Transverse colon (tissue), 3 donors: ENCODE measurements at regions not wholly inside any gene's neighbourhood (a gene's known extent, or its start where the extent isn't known, plus 50 kb on each side); places are given as distances from the start of the nearest gene placed in this dataset.

Experiments used
- POLR2A ChIP-seq: fragments of 450-650 bp; IDR thresholded peaks from one replicate; pipeline ENCODE4 v1.6.1; 2016; ENCODE audit warnings: antibody characterized with exemption, mild to moderate bottlenecking, moderate library complexity
- TF ChIP-seq, protein P1 (sequence below), 5 experiments: fragments of 200-600 bp in 3 of 5; fragments of 450-650 bp in 2 of 5; sonication (generic) in 3 of 5; IDR thresholded peaks; 1 replicate in 2 of 5; 2 replicates in 3 of 5; pipeline ENCODE4 v1.5.1; 2016 to 2017; ENCODE audit warnings: antibody characterized with exemption in 5 of 5, inconsistent platforms in 3 of 5, mild to moderate bottlenecking in 2 of 5, moderate library complexity in 1 of 5

DNA sequence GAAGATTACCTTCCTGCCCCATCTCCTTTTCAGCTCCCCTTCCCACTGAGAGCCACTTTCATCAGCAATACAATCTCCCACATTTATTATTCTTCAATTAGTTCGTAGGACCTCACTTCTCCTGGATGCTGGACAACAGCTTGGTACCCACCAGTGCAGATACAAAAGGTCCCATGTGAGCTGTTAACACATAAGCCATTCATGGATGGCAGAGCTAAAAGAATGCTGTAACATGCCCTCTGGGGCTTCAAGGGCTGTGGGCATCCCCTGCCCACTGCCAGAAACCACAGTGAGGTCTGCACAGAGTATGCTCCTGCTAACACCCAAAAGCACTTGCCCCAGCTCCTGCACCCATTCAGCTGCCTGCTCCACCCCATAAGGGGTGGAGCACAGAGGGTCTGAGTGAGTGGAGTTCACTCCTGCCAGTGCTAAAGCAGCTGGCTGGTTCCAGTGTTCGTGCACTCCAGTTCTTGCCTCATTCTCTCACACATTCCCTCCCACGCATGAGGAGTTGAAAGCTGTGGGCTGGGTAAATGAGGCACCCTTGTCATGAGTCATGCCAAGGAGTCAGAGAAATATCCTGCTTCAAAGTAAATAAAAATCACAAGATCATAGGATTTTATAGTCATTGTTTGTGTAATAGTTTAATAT is 305.9 kb upstream of the TMEFF2 start:
- TF ChIP-seq, protein P1, sequence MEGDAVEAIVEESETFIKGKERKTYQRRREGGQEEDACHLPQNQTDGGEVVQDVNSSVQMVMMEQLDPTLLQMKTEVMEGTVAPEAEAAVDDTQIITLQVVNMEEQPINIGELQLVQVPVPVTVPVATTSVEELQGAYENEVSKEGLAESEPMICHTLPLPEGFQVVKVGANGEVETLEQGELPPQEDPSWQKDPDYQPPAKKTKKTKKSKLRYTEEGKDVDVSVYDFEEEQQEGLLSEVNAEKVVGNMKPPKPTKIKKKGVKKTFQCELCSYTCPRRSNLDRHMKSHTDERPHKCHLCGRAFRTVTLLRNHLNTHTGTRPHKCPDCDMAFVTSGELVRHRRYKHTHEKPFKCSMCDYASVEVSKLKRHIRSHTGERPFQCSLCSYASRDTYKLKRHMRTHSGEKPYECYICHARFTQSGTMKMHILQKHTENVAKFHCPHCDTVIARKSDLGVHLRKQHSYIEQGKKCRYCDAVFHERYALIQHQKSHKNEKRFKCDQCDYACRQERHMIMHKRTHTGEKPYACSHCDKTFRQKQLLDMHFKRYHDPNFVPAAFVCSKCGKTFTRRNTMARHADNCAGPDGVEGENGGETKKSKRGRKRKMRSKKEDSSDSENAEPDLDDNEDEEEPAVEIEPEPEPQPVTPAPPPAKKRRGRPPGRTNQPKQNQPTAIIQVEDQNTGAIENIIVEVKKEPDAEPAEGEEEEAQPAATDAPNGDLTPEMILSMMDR (IDR thresholded peaks at IDR 0.05) = no peak
- no peak for TF ChIP-seq POLR2A
